Type B pancreatic cell (in vitro differentiated cells): ENCODE measurements at regions not wholly inside any gene's neighbourhood (a gene's known extent, or its start where the extent isn't known, plus 50 kb on each side); places are given as distances from the start of the nearest gene placed in this dataset.

Experiments used
- DNase-seq: peaks from one replicate; pipeline ENCODE4 v3.0.0; 2021; ENCODE audit warnings: mixed read lengths; ENCODE audit not compliant: unreplicated experiment; ENCODE audit errors: extremely low spot score
- H3K27ac Mint-ChIP-seq: 2 replicates; pipeline ENCODE4 v1.8.0; 2021; ENCODE audit warnings: mild to moderate bottlenecking, mixed read lengths
- H3K27me3 Mint-ChIP-seq: 2 replicates; pipeline ENCODE4 v1.8.0; 2021; ENCODE audit warnings: mixed read lengths
- H3K36me3 Mint-ChIP-seq: 2 replicates; pipeline ENCODE4 v1.8.0; 2021; ENCODE audit warnings: mixed read lengths
- H3K4me1 Mint-ChIP-seq: one replicate; pipeline ENCODE4 v1.8.0; 2021; ENCODE audit warnings: mixed read lengths; ENCODE audit not compliant: unreplicated experiment
- H3K4me3 Mint-ChIP-seq: 2 replicates; pipeline ENCODE4 v1.8.0; 2021; ENCODE audit warnings: mild to moderate bottlenecking, mixed read lengths
- H3K9me3 Mint-ChIP-seq: 2 replicates; pipeline ENCODE4 v1.8.0; 2021; ENCODE audit warnings: mixed read lengths
- TF ChIP-seq, protein P1 (sequence below): fragments of 200-600 bp; sonication (generic); conservative IDR thresholded peaks from 2 replicates; pipeline ENCODE4 v1.5.0; 2021; ENCODE audit warnings: antibody characterized with exemption, mild to moderate bottlenecking

DNA sequence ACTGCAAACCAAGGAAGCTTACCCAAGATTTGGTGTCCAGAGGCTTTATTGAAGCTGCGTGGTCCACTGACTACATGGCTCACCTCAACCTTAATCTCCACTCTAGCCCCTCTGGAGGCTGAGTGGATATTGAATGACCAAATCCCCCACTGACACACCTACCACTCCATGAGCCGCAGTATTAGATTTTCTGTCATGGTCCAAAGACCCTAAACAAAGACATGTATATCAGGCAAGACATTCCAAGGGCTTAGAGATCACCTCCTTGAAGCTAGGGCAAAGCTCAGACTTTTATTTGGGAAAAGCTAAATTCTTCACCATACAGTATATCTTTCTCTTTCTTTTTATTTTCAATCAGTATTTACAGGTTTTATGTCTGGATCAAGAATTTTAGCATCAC, 346.2 kb upstream of the CTNND2 start:
- H3K9me3 Mint-ChIP-seq = no peaks in the 10 kb centered on the region
- TF ChIP-seq, protein P1, sequence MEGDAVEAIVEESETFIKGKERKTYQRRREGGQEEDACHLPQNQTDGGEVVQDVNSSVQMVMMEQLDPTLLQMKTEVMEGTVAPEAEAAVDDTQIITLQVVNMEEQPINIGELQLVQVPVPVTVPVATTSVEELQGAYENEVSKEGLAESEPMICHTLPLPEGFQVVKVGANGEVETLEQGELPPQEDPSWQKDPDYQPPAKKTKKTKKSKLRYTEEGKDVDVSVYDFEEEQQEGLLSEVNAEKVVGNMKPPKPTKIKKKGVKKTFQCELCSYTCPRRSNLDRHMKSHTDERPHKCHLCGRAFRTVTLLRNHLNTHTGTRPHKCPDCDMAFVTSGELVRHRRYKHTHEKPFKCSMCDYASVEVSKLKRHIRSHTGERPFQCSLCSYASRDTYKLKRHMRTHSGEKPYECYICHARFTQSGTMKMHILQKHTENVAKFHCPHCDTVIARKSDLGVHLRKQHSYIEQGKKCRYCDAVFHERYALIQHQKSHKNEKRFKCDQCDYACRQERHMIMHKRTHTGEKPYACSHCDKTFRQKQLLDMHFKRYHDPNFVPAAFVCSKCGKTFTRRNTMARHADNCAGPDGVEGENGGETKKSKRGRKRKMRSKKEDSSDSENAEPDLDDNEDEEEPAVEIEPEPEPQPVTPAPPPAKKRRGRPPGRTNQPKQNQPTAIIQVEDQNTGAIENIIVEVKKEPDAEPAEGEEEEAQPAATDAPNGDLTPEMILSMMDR = no peak
- DNase-seq = no peak
- no peaks in the 10 kb centered on the region for H3K4me1 Mint-ChIP-seq
- no peak overlapping the region for H3K4me3 Mint-ChIP-seq
- no peaks in the 10 kb centered on the region for H3K27me3 Mint-ChIP-seq
- H3K27ac Mint-ChIP-seq = no peak overlapping the region
- H3K36me3 Mint-ChIP-seq = no peaks in the 10 kb centered on the region

DNA sequence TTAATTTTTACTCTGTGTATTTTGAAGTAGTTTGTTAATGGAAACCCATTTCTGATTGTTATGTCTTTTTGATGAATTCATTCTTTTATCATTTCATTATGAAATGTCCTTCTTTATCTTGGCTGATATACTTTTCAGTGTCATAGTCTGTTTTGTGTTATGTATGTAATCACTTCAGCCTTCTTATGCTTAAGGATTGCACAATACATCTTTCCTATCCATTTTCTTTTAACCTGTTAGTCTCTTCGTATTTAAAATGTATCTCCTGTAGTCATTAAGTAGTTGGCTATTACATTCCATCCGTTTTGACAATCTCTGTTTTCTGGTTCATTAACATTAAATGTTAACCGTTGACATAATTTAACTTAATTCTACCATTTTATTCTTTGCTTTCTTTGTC, 344.6 kb upstream of the CTNND2 start:
- no peaks in the 10 kb centered on the region for H3K27me3 Mint-ChIP-seq
- no peaks in the 10 kb centered on the region for H3K9me3 Mint-ChIP-seq
- no peaks in the 10 kb centered on the region for H3K36me3 Mint-ChIP-seq
- DNase-seq = no peak
- H3K4me1 Mint-ChIP-seq = no peaks in the 10 kb centered on the region
- no peak overlapping the region for H3K4me3 Mint-ChIP-seq
- H3K27ac Mint-ChIP-seq = no peak overlapping the region
- TF ChIP-seq, protein P1 = no peak

DNA sequence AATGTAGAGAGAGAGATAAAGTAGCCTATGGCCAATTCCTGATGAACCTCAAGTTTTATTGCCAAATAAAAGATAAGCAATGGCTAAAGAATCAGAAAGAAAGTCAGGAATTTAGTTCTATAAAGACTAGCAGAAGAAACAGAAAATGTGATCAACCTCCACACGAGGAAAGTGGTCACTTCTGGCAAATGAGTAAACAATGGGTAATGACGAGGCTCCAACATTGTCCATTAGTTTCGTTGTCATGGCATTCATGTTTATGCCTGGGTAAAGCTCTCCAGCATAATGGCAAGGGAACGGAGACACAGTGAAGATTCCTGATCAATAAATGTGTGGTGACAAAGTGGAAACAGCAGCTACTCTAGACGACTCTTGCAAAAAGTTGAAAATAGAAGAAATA, 341.8 kb upstream of the CTNND2 start:
- Mint-ChIP-seq H3K27ac (no peak overlapping the region), H3K4me3 (no peak overlapping the region), H3K27me3 (no peaks in the 10 kb centered on the region), H3K36me3 (no peaks in the 10 kb centered on the region), H3K9me3 (no peaks in the 10 kb centered on the region), H3K4me1 (no peaks in the 10 kb centered on the region)
- DNase-seq = no peak
- TF ChIP-seq, protein P1 = no peak

DNA sequence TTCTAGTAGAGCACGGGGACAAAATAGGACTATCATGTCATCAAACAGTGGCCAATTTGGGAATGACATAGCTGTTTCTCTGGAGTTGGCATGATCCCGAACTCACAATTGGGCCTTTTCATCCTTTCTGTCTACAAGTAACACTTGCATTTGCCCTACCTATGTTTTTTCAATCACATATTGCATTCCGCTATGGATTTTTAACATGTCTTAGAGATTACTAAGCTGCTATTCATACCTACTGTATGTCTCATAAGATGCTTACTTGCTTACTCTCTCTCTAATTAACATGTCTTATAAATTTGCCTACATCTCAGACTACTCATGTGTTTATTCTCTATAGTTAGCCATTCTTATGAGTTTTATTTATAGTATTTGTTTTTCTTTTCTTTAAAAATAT, 341.2 kb upstream of the CTNND2 start:
- no peaks in the 10 kb centered on the region for H3K9me3 Mint-ChIP-seq
- no peak overlapping the region for H3K4me3 Mint-ChIP-seq
- H3K4me1 Mint-ChIP-seq = no peaks in the 10 kb centered on the region
- H3K36me3 Mint-ChIP-seq = no peaks in the 10 kb centered on the region
- no peak for DNase-seq
- no peak overlapping the region for H3K27ac Mint-ChIP-seq
- TF ChIP-seq, protein P1 = no peak
- no peaks in the 10 kb centered on the region for H3K27me3 Mint-ChIP-seq

DNA sequence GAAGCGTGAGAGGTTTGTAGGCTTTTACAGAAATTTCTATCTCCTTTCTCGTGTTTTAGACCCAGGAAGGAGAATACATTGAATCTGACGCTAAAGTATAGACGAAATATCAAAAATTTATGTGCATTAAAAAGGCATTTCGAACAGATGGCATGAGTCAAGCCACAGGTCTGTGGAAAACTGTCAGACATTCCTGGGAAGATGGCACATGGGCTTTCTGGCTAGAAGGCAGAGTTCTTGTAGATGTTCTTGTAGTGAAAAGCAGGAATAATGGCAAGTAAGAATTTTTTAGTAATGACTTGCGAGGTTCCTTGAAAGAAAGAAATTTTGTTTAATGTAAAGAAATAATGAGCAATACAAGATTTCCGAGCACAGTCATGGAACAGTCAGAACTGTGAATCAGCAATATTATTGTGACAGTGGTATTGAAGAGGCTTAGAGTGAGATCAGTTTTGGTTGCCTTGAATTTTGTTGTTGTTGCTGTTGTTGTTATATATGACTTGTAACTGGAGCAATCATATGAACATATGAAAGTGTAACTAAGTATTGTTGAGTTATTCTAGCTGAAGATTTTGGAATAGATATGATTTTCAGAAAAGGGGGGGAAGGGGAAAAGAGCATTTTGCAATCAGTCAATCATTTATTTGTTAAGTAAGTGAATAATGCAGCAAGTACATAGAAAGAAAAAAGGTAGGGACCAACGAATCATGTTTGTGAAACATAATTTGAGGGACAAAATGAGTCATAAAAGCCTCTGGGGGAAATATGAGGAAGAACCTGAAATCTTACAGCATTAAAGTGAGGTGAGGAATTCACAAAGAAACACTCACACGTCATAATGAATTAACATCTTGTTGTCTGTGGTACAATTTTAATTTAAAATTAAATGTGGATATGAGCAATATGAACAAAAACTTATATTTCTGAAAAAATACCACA, 339.0 kb upstream of the CTNND2 start:
- Mint-ChIP-seq H3K27me3 (no peaks in the 10 kb centered on the region), H3K36me3 (no peaks in the 10 kb centered on the region), H3K27ac (peak overlapping the region; percentile 19), H3K4me3 (no peak overlapping the region), H3K9me3 (no peaks in the 10 kb centered on the region), H3K4me1 (no peaks in the 10 kb centered on the region)
- DNase-seq = no peak
- TF ChIP-seq, protein P1 = no peak
